ENCODE measurements at regions not wholly inside any gene's neighbourhood (a gene's known extent, or its start where the extent isn't known, plus 50 kb on each side); places are given as distances from the start of the nearest gene placed in this dataset.

DNA sequence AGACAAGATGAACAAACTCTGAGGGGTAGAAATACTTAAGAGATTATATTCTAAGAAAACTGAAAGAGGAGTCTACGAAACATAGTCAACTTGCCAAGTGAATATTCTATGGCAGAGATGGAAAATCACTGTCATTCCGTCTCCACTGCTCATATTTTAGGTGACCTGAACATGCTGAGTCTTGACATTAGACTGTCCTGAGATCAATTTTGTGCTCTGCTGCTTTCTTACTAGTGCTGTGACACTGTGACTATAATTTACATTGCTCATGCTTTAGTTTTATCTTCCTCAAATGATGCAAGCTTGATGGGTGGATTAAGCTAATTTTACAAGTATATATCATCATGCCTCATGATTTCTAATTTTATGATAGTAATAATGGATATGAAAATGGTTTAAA, 228.2 kb upstream of the LRFN5 start:
- no peak for TF ChIP-seq CTCF (IDR thresholded peaks at IDR 0.05)
- TF ChIP-seq POLR2A (IDR thresholded peaks at IDR 0.05): no peak
